ENCODE measurements at regions not wholly inside any gene's neighbourhood (a gene's known extent, or its start where the extent isn't known, plus 50 kb on each side); places are given as distances from the start of the nearest gene placed in this dataset.

- CTCF ChIA-PET, result no interaction called here
- Mint-ChIP-seq H3K27ac (no peak overlapping the region), H3K4me1 (no peaks in the 10 kb centered on the region), H3K27me3 (no peaks in the 10 kb centered on the region), H3K4me3 (no peak overlapping the region), H3K36me3 (ENCODE audit: low read depth) (no peaks in the 10 kb centered on the region), H3K9me3 (peaks cover 1% of the 10 kb centered on the region)
- TF ChIP-seq CTCF (IDR thresholded peaks at IDR 0.05), result no peak
- DNase-seq, result no peak
- POLR2A ChIA-PET, result no interaction called here
- intact Hi-C loops (cut with micrococcal nuclease), result no loop called here
- ATAC-seq (ENCODE audit: low read depth), result no peak
Observed at GRCh38 chr5:116813356-116813755, 238.7 kb upstream of the SEMA6A start.

GRCh38 chr5:116810951-116811350, 236.3 kb upstream of the SEMA6A start:
- H3K27me3 Mint-ChIP-seq, result peaks cover 3% of the 10 kb centered on the region
- no peak overlapping the region for H3K4me3 Mint-ChIP-seq
- intact Hi-C loops (cut with micrococcal nuclease), result no loop called here
- H3K9me3 Mint-ChIP-seq, result peaks cover 1% of the 10 kb centered on the region
- no peaks in the 10 kb centered on the region for H3K4me1 Mint-ChIP-seq
- no peak for DNase-seq
- no peaks in the 10 kb centered on the region for H3K36me3 Mint-ChIP-seq (ENCODE audit: low read depth)
- ChIA-PET POLR2A (no interaction called here), CTCF (no interaction called here)
- no peak overlapping the region for H3K27ac Mint-ChIP-seq
- no peak for ATAC-seq (ENCODE audit: low read depth)
- no peak for TF ChIP-seq CTCF (IDR thresholded peaks at IDR 0.05)

GRCh38 chr5:116806836-116807235, 232.2 kb upstream of the SEMA6A start:
- Mint-ChIP-seq H3K9me3 (no peaks in the 10 kb centered on the region), H3K36me3 (ENCODE audit: low read depth) (no peaks in the 10 kb centered on the region), H3K4me3 (no peak overlapping the region), H3K27me3 (peaks cover 3% of the 10 kb centered on the region), H3K4me1 (no peaks in the 10 kb centered on the region), H3K27ac (no peak overlapping the region)
- intact Hi-C loops (cut with micrococcal nuclease), result no loop called here
- POLR2A ChIA-PET, result no interaction called here
- DNase-seq, result no peak
- CTCF ChIA-PET, result no interaction called here
- no peak for ATAC-seq (ENCODE audit: low read depth)
- TF ChIP-seq CTCF (IDR thresholded peaks at IDR 0.05), result no peak

GRCh38 chr5:116799401-116799800, 224.8 kb upstream of the SEMA6A start:
- POLR2A ChIA-PET, result no interaction called here
- CTCF ChIA-PET, result no interaction called here
- DNase-seq (no peak), ATAC-seq (ENCODE audit: low read depth) (no peak)
- Mint-ChIP-seq H3K9me3 (no peaks in the 10 kb centered on the region), H3K4me1 (no peaks in the 10 kb centered on the region), H3K27ac (no peak overlapping the region), H3K27me3 (no peaks in the 10 kb centered on the region), H3K36me3 (ENCODE audit: low read depth) (no peaks in the 10 kb centered on the region), H3K4me3 (no peak overlapping the region)
- intact Hi-C loops (cut with micrococcal nuclease), result no loop called here
- TF ChIP-seq CTCF (IDR thresholded peaks at IDR 0.05), result no peak

GRCh38 chr5:116795189-116795588, 220.6 kb upstream of the SEMA6A start:
- peaks cover 1% of the 10 kb centered on the region for H3K9me3 Mint-ChIP-seq
- POLR2A ChIA-PET, result no interaction called here
- H3K36me3 Mint-ChIP-seq (ENCODE audit: low read depth), result no peaks in the 10 kb centered on the region
- intact Hi-C loops (cut with micrococcal nuclease), result no loop called here
- no peaks in the 10 kb centered on the region for H3K4me1 Mint-ChIP-seq
- ATAC-seq (ENCODE audit: low read depth), result no peak
- no peak for TF ChIP-seq CTCF (IDR thresholded peaks at IDR 0.05)
- no peak overlapping the region for H3K4me3 Mint-ChIP-seq
- CTCF ChIA-PET, result no interaction called here
- no peaks in the 10 kb centered on the region for H3K27me3 Mint-ChIP-seq
- no peak for DNase-seq
- no peak overlapping the region for H3K27ac Mint-ChIP-seq

Data from activated B cell treated with CpG ODN at 0.5 μM for 24 hours (primary cell).